PFSK-1 (cell line): ENCODE measurements at regions not wholly inside any gene's neighbourhood (a gene's known extent, or its start where the extent isn't known, plus 50 kb on each side); places are given as distances from the start of the nearest gene placed in this dataset.

Source experiments
- FOXP2 ChIP-seq: optimal IDR thresholded peaks from 2 replicates; pipeline ENCODE3; 2011; ENCODE audit warnings: borderline replicate concordance, control low read depth, inconsistent platforms; ENCODE audit not compliant: insufficient read depth; ENCODE audit errors: extremely low read length, extremely low read depth
- POLR2AphosphoS5 ChIP-seq: IDR thresholded peaks from 2 replicates; pipeline ENCODE4 v1.6.1; 2012; ENCODE audit warnings: low read depth, mild to moderate bottlenecking, control low read depth, low read length, moderate library complexity
- TF ChIP-seq, protein P1 (sequence below), 2 experiments: IDR thresholded peaks; 2 replicates each; pipeline versions ENCODE4 v1.6.1 to v1.8.0; 2011 to 2012; ENCODE audit warnings: low read depth in 2 of 2, low read length in 2 of 2, control low read depth in 1 of 2, inconsistent platforms in 1 of 2, mild to moderate bottlenecking in 1 of 2, moderate library complexity in 1 of 2; ENCODE audit not compliant: insufficient read depth in 1 of 2

GRCh38 chr13:78376822-78377221, 226.5 kb downstream of the POU4F1 start:
- TF ChIP-seq, protein P1, sequence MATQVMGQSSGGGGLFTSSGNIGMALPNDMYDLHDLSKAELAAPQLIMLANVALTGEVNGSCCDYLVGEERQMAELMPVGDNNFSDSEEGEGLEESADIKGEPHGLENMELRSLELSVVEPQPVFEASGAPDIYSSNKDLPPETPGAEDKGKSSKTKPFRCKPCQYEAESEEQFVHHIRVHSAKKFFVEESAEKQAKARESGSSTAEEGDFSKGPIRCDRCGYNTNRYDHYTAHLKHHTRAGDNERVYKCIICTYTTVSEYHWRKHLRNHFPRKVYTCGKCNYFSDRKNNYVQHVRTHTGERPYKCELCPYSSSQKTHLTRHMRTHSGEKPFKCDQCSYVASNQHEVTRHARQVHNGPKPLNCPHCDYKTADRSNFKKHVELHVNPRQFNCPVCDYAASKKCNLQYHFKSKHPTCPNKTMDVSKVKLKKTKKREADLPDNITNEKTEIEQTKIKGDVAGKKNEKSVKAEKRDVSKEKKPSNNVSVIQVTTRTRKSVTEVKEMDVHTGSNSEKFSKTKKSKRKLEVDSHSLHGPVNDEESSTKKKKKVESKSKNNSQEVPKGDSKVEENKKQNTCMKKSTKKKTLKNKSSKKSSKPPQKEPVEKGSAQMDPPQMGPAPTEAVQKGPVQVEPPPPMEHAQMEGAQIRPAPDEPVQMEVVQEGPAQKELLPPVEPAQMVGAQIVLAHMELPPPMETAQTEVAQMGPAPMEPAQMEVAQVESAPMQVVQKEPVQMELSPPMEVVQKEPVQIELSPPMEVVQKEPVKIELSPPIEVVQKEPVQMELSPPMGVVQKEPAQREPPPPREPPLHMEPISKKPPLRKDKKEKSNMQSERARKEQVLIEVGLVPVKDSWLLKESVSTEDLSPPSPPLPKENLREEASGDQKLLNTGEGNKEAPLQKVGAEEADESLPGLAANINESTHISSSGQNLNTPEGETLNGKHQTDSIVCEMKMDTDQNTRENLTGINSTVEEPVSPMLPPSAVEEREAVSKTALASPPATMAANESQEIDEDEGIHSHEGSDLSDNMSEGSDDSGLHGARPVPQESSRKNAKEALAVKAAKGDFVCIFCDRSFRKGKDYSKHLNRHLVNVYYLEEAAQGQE (IDR thresholded peaks at IDR 0.05; ENCODE audit: insufficient read depth in 1 of 2, low read depth in 2 of 2, low read length in 2 of 2): no peak
- TF ChIP-seq POLR2AphosphoS5 (no peak), FOXP2 (no peak)
